ENCODE measurements at regions not wholly inside any gene's neighbourhood (a gene's known extent, or its start where the extent isn't known, plus 50 kb on each side); places are given as distances from the start of the nearest gene placed in this dataset.

- Mint-ChIP-seq H3K4me1 (no peaks in the 10 kb centered on the region), H3K4me3 (no peak overlapping the region), H3K36me3 (ENCODE audit: insufficient read depth in 1 of 3, low read depth in 3 of 3) (no peaks in the 10 kb centered on the region), H3K27ac (peak overlapping the region in 1 of 3 experiments; percentile 81; a peak in 2 of 7 replicates), H3K9me3 (no peaks in the 10 kb centered on the region), H3K27me3 (ENCODE audit: low read depth) (no peaks in the 10 kb centered on the region)
- H3K23ac ChIP-seq (ENCODE audit: insufficient read length, low read depth, low read length): no peak overlapping the region
- no peaks in the 10 kb centered on the region for H3K23me2 ChIP-seq (ENCODE audit: insufficient read length, low read depth, low read length, poor library complexity, severe bottlenecking)
- no peak overlapping the region for H3K18ac ChIP-seq (ENCODE audit: insufficient read length, low read depth, low read length)
- no peak overlapping the region for H3K9ac ChIP-seq (ENCODE audit: extremely low read depth, insufficient read length, low read length)
- no peak overlapping the region; the same call in 1 of the 2 replicates for H3K14ac ChIP-seq (ENCODE audit: insufficient read depth, low read length)
- no peak overlapping the region for H2BK120ac ChIP-seq (ENCODE audit: low read depth, low read length, poor library complexity, severe bottlenecking)
- WGBS (ENCODE audit: extremely low coverage, insufficient read length, low lambda C conversion rate): no CpG with 5 or more reads among the region's 4 CpGs
- TF ChIP-seq CTCF (conservative IDR thresholded peaks at IDR 0.05): no peak
- H4K20me1 ChIP-seq (ENCODE audit: control insufficient read depth, insufficient read depth, insufficient read length): no peaks in the 10 kb centered on the region
- no peak overlapping the region for H3K27ac ChIP-seq (ENCODE audit: insufficient read length, low read depth, low read length)
- H2BK12ac ChIP-seq (ENCODE audit: insufficient read length, low read depth, low read length): no peak overlapping the region
- no peak overlapping the region for H2BK5ac ChIP-seq (ENCODE audit: insufficient read length, low read length)
- H4K91ac ChIP-seq (ENCODE audit: insufficient read length, low read depth, low read length): no peak overlapping the region
- H3K27me3 ChIP-seq (ENCODE audit: insufficient read depth, low read length): no peaks in the 10 kb centered on the region
- no peaks in the 10 kb centered on the region for H3K79me2 ChIP-seq (ENCODE audit: insufficient read depth, low read length)
- H3K4me1 ChIP-seq (ENCODE audit: insufficient read depth, low read length): no peaks in the 10 kb centered on the region
- no peak overlapping the region for H3K4me2 ChIP-seq (ENCODE audit: insufficient read depth, insufficient read length, low read length)
- DNase-seq: no peak
- H3T11ph ChIP-seq (ENCODE audit: low read length): no peak overlapping the region
- H3K4ac ChIP-seq (ENCODE audit: low read depth, low read length): no peak overlapping the region
- H3K79me1 ChIP-seq (ENCODE audit: insufficient read depth, low read depth, low read length, poor library complexity, severe bottlenecking): no peaks in the 10 kb centered on the region
- H4K5ac ChIP-seq (ENCODE audit: insufficient read length, low read depth, low read length): no peak overlapping the region
- H2BK15ac ChIP-seq (ENCODE audit: low read depth, low read length): no peak overlapping the region
- H2AK5ac ChIP-seq (ENCODE audit: insufficient read length, low read length): no peak overlapping the region
- no peak overlapping the region for H2BK20ac ChIP-seq (ENCODE audit: low read depth, low read length, poor library complexity, severe bottlenecking)
- no peak overlapping the region for H3K56ac ChIP-seq (ENCODE audit: insufficient read length, low read depth, low read length)
- H3K9me3 ChIP-seq (ENCODE audit: control insufficient read depth, low read depth, low read length): no peaks in the 10 kb centered on the region
- no peak overlapping the region for H2AFZ ChIP-seq (ENCODE audit: low read length)
- H4K8ac ChIP-seq (replicated peaks; ENCODE audit: insufficient read length, low read depth, low read length): no peak overlapping the region
These were observed 273.2 kb downstream of the LIG4 start for GRCh38 chr13:107942030-107942617.

Measured in H9 (cell line).